ENCODE measurements at regions not wholly inside any gene's neighbourhood (a gene's known extent, or its start where the extent isn't known, plus 50 kb on each side); places are given as distances from the start of the nearest gene placed in this dataset.

- TF ChIP-seq TAF1 (conservative IDR thresholded peaks at IDR 0.05): no peak
- TF ChIP-seq CTCF (IDR thresholded peaks at IDR 0.05; ENCODE audit: low read depth, low read length, missing input control): no peak
- TF ChIP-seq MAX (IDR thresholded peaks at IDR 0.05): no peak
- no peak for TF ChIP-seq ATF3 (IDR thresholded peaks at IDR 0.05)
- TF ChIP-seq HNF4A (conservative IDR thresholded peaks at IDR 0.05): no peak
Observed at GRCh38 chr16:59878999-59879398, 1144.9 kb upstream of the GOT2 start.

All from liver (tissue), 3 donors.